HepG2 (cell line): ENCODE measurements at regions not wholly inside any gene's neighbourhood (a gene's known extent, or its start where the extent isn't known, plus 50 kb on each side); places are given as distances from the start of the nearest gene placed in this dataset.

Experiments used
- ATAC-seq: fragments of 200-7000 bp; cut with Tn5 transposase; 3 replicates; pipeline ENCODE4 v1.9.1; 2020; ENCODE audit warnings: mild to moderate bottlenecking, moderate library complexity
- BruUV-seq: library from RNA; stranded (reverse); fragments of 400-500 nt; replicated peaks from 2 replicates; lab custom pipeline; 2021; lab: Mats Ljungman, UMichigan
- CTCF ChIA-PET: fragments of 300-600 bp; formaldehyde crosslinking; extraction: SDS; loops from one replicate; lab custom pipeline; 2021; ENCODE audit warnings: low total read pairs, inconsistent platforms, low intra/inter-chr PET ratio; lab: Yijun Ruan, JAX
- POLR2A ChIA-PET: fragments of 350-600 bp; sonication (Branson Sonifier 250); formaldehyde crosslinking; loops from one replicate; lab custom pipeline; 2020; ENCODE audit warnings: antibody characterized with exemption, inconsistent platforms; lab: Yijun Ruan, JAX
- DNase-seq: peaks from one replicate; pipeline ENCODE4 v3.0.0-alpha.2; 2015; ENCODE audit warnings: low spot score
- FAIRE-seq: peaks from 3 replicates; lab custom pipeline; 2011; peaks lifted over from hg19 to GRCh38; lab: Jason Lieb, UNC
- H2AFZ ChIP-seq: one replicate; pipeline ENCODE4 v1.6.1; 2011; ENCODE audit warnings: low read length, inconsistent platforms
- H3K27ac ChIP-seq: fragments of 300-600 bp; 3 replicates; pipeline ENCODE4 v1.8.0; 2011; ENCODE audit warnings: mixed run types, mild to moderate bottlenecking, mixed read lengths, low read length, inconsistent platforms; ENCODE audit not compliant: insufficient read depth; ENCODE audit errors: extremely low read length
- H3K27me3 ChIP-seq, 2 experiments: fragments of 200-600 bp in 1 of 2; 2 replicates in 1 of 2; 3 replicates in 1 of 2; pipeline versions ENCODE4 v1.6.0 to v1.8.0; 2011; ENCODE audit warnings: low read length in 2 of 2, mild to moderate bottlenecking in 2 of 2, moderate library complexity in 2 of 2, inconsistent platforms in 1 of 2; ENCODE audit not compliant: insufficient read depth in 2 of 2, control insufficient read depth in 1 of 2
- H3K36me3 ChIP-seq, 2 experiments: fragments of 200-600 bp in 1 of 2; replicated peaks in 1 of 2; 2 replicates in 1 of 2; 3 replicates in 1 of 2; pipeline versions ENCODE4 v1.5.1 to v1.8.0; 2011; ENCODE audit warnings: low read length in 2 of 2, inconsistent platforms in 1 of 2; ENCODE audit not compliant: insufficient read depth in 2 of 2, control insufficient read depth in 1 of 2
- H3K4me1 ChIP-seq: 2 replicates; pipeline ENCODE4 v1.5.1; 2012; ENCODE audit warnings: low read length, inconsistent platforms; ENCODE audit not compliant: insufficient read depth
- H3K4me2 ChIP-seq: 2 replicates; pipeline ENCODE4 v1.6.0; 2011; ENCODE audit warnings: low read depth, low read length, inconsistent platforms
- H3K4me3 ChIP-seq, 3 experiments: fragments of 200-600 bp in 1 of 3; sonication (generic), shearing (Covaris generic) in 1 of 3; replicated peaks in 1 of 3; 2 replicates each; pipeline ENCODE4 v1.5.1; 2011 to 2016; ENCODE audit warnings: low read length in 3 of 3, inconsistent platforms in 2 of 3, low read depth in 2 of 3, mild to moderate bottlenecking in 2 of 3, control low read depth in 1 of 3, mixed read lengths in 1 of 3; ENCODE audit not compliant: insufficient read depth in 1 of 3
- H3K79me2 ChIP-seq: one replicate; pipeline ENCODE4 v1.6.1; 2011; ENCODE audit warnings: low read length, inconsistent platforms; ENCODE audit not compliant: insufficient read depth
- H3K9ac ChIP-seq: 2 replicates; pipeline ENCODE4 v1.6.0; 2011; ENCODE audit warnings: mild to moderate bottlenecking, low read depth, low read length, inconsistent platforms; ENCODE audit not compliant: insufficient read depth
- H3K9me3 ChIP-seq: 2 replicates; pipeline ENCODE4 v1.5.1; 2012; ENCODE audit warnings: mild to moderate bottlenecking, low read length
- H4K20me1 ChIP-seq: 2 replicates; pipeline ENCODE4 v1.6.0; 2011; ENCODE audit warnings: inconsistent platforms, mild to moderate bottlenecking, low read length, moderate library complexity; ENCODE audit not compliant: insufficient read depth
- KMT2A ChIP-seq: sonication (generic); formaldehyde crosslinking; IDR thresholded peaks from 2 replicates; pipeline ENCODE4 v1.4.0; 2020; ENCODE audit warnings: missing genetic modification reagents
- MIER2 ChIP-seq: IDR thresholded peaks from 2 replicates; pipeline ENCODE4 v1.6.1; 2016; ENCODE audit warnings: missing biosample characterization, missing genetic modification reagents
- MTA3 ChIP-seq: sonication (generic); formaldehyde crosslinking; IDR thresholded peaks from 2 replicates; pipeline ENCODE4 v1.4.0; 2020; ENCODE audit warnings: missing genetic modification reagents
- NFE2 ChIP-seq: sonication (generic); formaldehyde crosslinking; IDR thresholded peaks from 2 replicates; pipeline ENCODE4 v1.4.0; 2020; ENCODE audit warnings: missing genetic modification reagents
- PHF21A ChIP-seq: sonication (generic); formaldehyde crosslinking; IDR thresholded peaks from 2 replicates; pipeline ENCODE4 v1.5.0; 2020; ENCODE audit warnings: mild to moderate bottlenecking, missing genetic modification reagents
- REL ChIP-seq: sonication (generic); formaldehyde crosslinking; conservative IDR thresholded peaks from 2 replicates; pipeline ENCODE4 v1.8.0; 2022; ENCODE audit warnings: mild to moderate bottlenecking, missing genetic modification reagents, moderate library complexity
- SMAD9 ChIP-seq: sonication (generic); formaldehyde crosslinking; IDR thresholded peaks from 2 replicates; pipeline ENCODE4 v1.5.1; 2020; ENCODE audit warnings: mild to moderate bottlenecking, missing genetic modification reagents
- SMC3 ChIP-seq: IDR thresholded peaks from 2 replicates; pipeline ENCODE4 v1.6.1; 2011; ENCODE audit warnings: low read length, improper control_type of control experiment
- TOE1 ChIP-seq: sonication (generic); formaldehyde crosslinking; IDR thresholded peaks from 2 replicates; pipeline ENCODE4 v1.4.0; 2020; ENCODE audit warnings: mild to moderate bottlenecking, missing genetic modification reagents
- WIZ ChIP-seq: sonication (generic); formaldehyde crosslinking; IDR thresholded peaks from 2 replicates; pipeline ENCODE4 v1.5.1; 2020; ENCODE audit warnings: mild to moderate bottlenecking, missing genetic modification reagents
- ZNF326 ChIP-seq: sonication (generic); formaldehyde crosslinking; IDR thresholded peaks from 2 replicates; pipeline ENCODE4 v1.4.0; 2020; ENCODE audit warnings: missing genetic modification reagents, borderline replicate concordance
- ZNF547 ChIP-seq: sonication (generic); formaldehyde crosslinking; IDR thresholded peaks from 2 replicates; pipeline ENCODE4 v1.5.1; 2020; ENCODE audit warnings: mild to moderate bottlenecking, missing genetic modification reagents
- ZNF709 ChIP-seq: sonication (generic); formaldehyde crosslinking; IDR thresholded peaks from 2 replicates; pipeline ENCODE4 v1.5.0; 2020; ENCODE audit warnings: mild to moderate bottlenecking, missing genetic modification reagents
- ZSCAN29 ChIP-seq: sonication (generic); formaldehyde crosslinking; conservative IDR thresholded peaks from 2 replicates; pipeline ENCODE4 v1.4.0; 2020; ENCODE audit warnings: mild to moderate bottlenecking, missing genetic modification reagents
- WGBS: methylation state at CpG from one replicate; pipeline ENCODE4 v1.1.6; 2017; ENCODE audit warnings: low lambda C conversion rate; 5-methylcytosine and 5-hydroxymethylcytosine counted together
- in situ Hi-C: cut with HindIII; loops from 2 replicates; pipeline ENCODE4 v1.10.0; 2017; ENCODE audit warnings: low pct_unique_long_range_greater_than_20kb; ENCODE audit not compliant: extremely low pct_ligation_motif_present
- intact Hi-C: fragments of 100-400 bp; cut with micrococcal nuclease; formaldehyde crosslinking; loops from one replicate; pipeline ENCODE4 v1.10.0; 2022; ENCODE audit not compliant: unreplicated experiment
- TF ChIP-seq, protein P1 (sequence below): sonication (generic); formaldehyde crosslinking; IDR thresholded peaks from 2 replicates; pipeline ENCODE4 v1.4.0; 2020; ENCODE audit warnings: mild to moderate bottlenecking, missing genetic modification reagents
- TF ChIP-seq, protein P2 (sequence below): sonication (generic); formaldehyde crosslinking; IDR thresholded peaks from 2 replicates; pipeline ENCODE4 v1.4.0; 2020; ENCODE audit warnings: missing genetic modification reagents, borderline replicate concordance
- TF ChIP-seq, protein P3 (sequence below): sonication (generic); formaldehyde crosslinking; IDR thresholded peaks from 2 replicates; pipeline ENCODE4 v1.8.1; 2023; ENCODE audit warnings: missing genetic modification reagents, inconsistent platforms, borderline replicate concordance
- TF ChIP-seq, protein P4 (sequence below): sonication (generic); formaldehyde crosslinking; IDR thresholded peaks from 2 replicates; pipeline ENCODE4 v1.8.1; 2023; ENCODE audit warnings: mild to moderate bottlenecking, inconsistent platforms, moderate library complexity, missing genetic modification reagents, borderline replicate concordance
- TF ChIP-seq, protein P5 (sequence below): sonication (generic); formaldehyde crosslinking; IDR thresholded peaks from 2 replicates; pipeline ENCODE4 v1.4.0; 2020; ENCODE audit warnings: missing genetic modification reagents, low read depth, mild to moderate bottlenecking, borderline replicate concordance

DNA sequence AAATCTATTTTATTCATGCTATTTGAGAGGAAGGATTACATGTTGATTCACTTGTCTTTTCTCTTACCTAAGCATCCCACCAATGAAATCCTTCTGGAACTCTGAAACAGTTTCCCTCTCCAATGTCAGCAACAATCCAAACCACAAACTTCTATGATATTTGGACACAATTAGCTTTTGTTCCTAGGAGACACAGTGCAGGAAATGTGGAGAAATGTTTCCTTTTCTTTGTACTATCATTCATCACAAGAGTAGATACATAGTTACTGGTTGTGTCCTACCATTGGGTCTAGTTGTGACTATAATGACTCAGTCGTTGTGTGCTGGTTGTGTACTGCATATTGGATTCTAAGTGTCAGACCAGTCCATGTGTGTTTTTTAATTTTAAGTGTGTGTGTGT lies 156.8 kb upstream of the MAGI2 start:
- in situ Hi-C loops = no loop called here
- Histone ChIP-seq H3K9ac (no peak overlapping the region), H3K27ac (no peak overlapping the region), H3K36me3 (no peaks in the 10 kb centered on the region), H3K79me2 (no peaks in the 10 kb centered on the region), H3K9me3 (no peaks in the 10 kb centered on the region), H3K4me1 (no peaks in the 10 kb centered on the region), H3K27me3 (no peaks in the 10 kb centered on the region), H4K20me1 (no peaks in the 10 kb centered on the region), H2AFZ (no peak overlapping the region), H3K4me3 (no peak overlapping the region), H3K4me2 (no peak overlapping the region)
- WGBS = 0% methylated on average over 1 of the region's 1 CpG
- no peak for FAIRE-seq
- ChIA-PET CTCF (no interaction called here), POLR2A (no interaction called here)
- ATAC-seq = no peak
- intact Hi-C loops = no loop called here
- no peak for DNase-seq
- BruUV-seq = no TSS peak
- TF ChIP-seq, protein P1, sequence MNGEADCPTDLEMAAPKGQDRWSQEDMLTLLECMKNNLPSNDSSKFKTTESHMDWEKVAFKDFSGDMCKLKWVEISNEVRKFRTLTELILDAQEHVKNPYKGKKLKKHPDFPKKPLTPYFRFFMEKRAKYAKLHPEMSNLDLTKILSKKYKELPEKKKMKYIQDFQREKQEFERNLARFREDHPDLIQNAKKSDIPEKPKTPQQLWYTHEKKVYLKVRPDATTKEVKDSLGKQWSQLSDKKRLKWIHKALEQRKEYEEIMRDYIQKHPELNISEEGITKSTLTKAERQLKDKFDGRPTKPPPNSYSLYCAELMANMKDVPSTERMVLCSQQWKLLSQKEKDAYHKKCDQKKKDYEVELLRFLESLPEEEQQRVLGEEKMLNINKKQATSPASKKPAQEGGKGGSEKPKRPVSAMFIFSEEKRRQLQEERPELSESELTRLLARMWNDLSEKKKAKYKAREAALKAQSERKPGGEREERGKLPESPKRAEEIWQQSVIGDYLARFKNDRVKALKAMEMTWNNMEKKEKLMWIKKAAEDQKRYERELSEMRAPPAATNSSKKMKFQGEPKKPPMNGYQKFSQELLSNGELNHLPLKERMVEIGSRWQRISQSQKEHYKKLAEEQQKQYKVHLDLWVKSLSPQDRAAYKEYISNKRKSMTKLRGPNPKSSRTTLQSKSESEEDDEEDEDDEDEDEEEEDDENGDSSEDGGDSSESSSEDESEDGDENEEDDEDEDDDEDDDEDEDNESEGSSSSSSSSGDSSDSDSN = no peak
- TF ChIP-seq SMAD9 (CRISPR knock-in tag) (no peak), WIZ (CRISPR knock-in tag) (no peak), KMT2A (no peak), ZSCAN29 (CRISPR knock-in tag) (no peak), ZNF547 (no peak), TOE1 (no peak), MTA3 (no peak), ZNF326 (no peak), NFE2 (CRISPR knock-in tag) (no peak), ZNF709 (CRISPR knock-in tag) (no peak), MIER2 (CRISPR knock-in tag) (no peak), SMC3 (no peak), REL (no peak), PHF21A (CRISPR knock-in tag) (no peak)
- TF ChIP-seq, protein P2, sequence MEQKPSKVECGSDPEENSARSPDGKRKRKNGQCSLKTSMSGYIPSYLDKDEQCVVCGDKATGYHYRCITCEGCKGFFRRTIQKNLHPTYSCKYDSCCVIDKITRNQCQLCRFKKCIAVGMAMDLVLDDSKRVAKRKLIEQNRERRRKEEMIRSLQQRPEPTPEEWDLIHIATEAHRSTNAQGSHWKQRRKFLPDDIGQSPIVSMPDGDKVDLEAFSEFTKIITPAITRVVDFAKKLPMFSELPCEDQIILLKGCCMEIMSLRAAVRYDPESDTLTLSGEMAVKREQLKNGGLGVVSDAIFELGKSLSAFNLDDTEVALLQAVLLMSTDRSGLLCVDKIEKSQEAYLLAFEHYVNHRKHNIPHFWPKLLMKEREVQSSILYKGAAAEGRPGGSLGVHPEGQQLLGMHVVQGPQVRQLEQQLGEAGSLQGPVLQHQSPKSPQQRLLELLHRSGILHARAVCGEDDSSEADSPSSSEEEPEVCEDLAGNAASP = no peak
- TF ChIP-seq, protein P3, sequence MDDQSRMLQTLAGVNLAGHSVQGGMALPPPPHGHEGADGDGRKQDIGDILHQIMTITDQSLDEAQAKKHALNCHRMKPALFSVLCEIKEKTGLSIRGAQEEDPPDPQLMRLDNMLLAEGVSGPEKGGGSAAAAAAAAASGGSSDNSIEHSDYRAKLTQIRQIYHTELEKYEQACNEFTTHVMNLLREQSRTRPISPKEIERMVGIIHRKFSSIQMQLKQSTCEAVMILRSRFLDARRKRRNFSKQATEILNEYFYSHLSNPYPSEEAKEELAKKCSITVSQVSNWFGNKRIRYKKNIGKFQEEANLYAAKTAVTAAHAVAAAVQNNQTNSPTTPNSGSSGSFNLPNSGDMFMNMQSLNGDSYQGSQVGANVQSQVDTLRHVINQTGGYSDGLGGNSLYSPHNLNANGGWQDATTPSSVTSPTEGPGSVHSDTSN (CRISPR knock-in tag) = no peak
- TF ChIP-seq, protein P4, sequence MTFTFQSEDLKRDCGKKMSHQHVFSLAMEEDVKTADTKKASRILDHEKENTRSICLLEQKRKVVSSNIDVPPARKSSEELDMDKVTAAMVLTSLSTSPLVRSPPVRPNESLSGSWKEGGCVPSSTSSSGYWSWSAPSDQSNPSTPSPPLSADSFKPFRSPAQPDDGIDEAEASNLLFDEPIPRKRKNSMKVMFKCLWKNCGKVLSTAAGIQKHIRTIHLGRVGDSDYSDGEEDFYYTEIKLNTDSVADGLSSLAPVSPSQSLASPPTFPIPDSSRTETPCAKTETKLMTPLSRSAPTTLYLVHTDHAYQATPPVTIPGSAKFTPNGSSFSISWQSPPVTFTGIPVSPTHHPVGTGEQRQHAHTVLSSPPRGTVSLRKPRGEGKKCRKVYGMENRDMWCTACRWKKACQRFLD = no peak
- TF ChIP-seq, protein P5, sequence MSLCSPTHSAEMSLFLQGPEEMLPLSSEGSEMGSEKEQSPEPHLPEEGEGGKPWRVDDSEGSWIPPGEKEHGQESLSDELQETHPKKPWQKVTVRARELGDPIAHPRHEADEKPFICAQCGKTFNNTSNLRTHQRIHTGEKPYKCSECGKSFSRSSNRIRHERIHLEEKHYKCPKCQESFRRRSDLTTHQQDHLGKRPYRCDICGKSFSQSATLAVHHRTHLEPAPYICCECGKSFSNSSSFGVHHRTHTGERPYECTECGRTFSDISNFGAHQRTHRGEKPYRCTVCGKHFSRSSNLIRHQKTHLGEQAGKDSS (CRISPR knock-in tag) = no peak
